H1 (cell line): ENCODE measurements at regions not wholly inside any gene's neighbourhood (a gene's known extent, or its start where the extent isn't known, plus 50 kb on each side); places are given as distances from the start of the nearest gene placed in this dataset.
A peak's percentile ranks its signal among the peaks of the same experiment; 100 is the strongest.

Experiments used
- CTCF ChIA-PET: fragments of 300-600 bp; sonication (Branson Sonifier 250); formaldehyde crosslinking; loops from one replicate; lab custom pipeline; 2021; ENCODE audit not compliant: partially characterized antibody; lab: Charles Lee
- POLR2A ChIA-PET: fragments of 300-600 bp; sonication (Branson Sonifier 250); formaldehyde crosslinking; loops from one replicate; lab custom pipeline; 2021; ENCODE audit warnings: inconsistent platforms; ENCODE audit not compliant: partially characterized antibody; lab: Charles Lee
- DNase-seq, 2 experiments: peaks; one replicate each; pipeline versions ENCODE4 v3.0.0 to v3.0.0-alpha.2; 2010 to 2022; ENCODE audit warnings: low spot score in 2 of 2, low read depth in 1 of 2, mixed read lengths in 1 of 2
- FAIRE-seq: peaks from 2 replicates; lab custom pipeline; 2011; peaks lifted over from hg19 to GRCh38; lab: Jason Lieb, UNC
- H2AFZ ChIP-seq: 2 replicates; pipeline ENCODE4 v1.8.1; 2012; ENCODE audit warnings: low read length, inconsistent platforms
- H2AK5ac ChIP-seq: 2 replicates; pipeline ENCODE4 v1.6.1; 2013; ENCODE audit warnings: low read depth, low read length
- H2BK120ac ChIP-seq: replicated peaks from 2 replicates; pipeline ENCODE3; 2013; ENCODE audit warnings: low read depth, low read length, inconsistent platforms
- H2BK12ac ChIP-seq: 2 replicates; pipeline ENCODE4 v1.6.1; 2013; ENCODE audit warnings: low read depth, low read length
- H2BK15ac ChIP-seq: 2 replicates; pipeline ENCODE4 v1.6.1; 2013; ENCODE audit warnings: low read length
- H2BK20ac ChIP-seq: 2 replicates; pipeline ENCODE4 v1.6.1; 2013; ENCODE audit warnings: low read length
- H2BK5ac ChIP-seq: 2 replicates; pipeline ENCODE4 v1.6.1; 2013; ENCODE audit warnings: low read depth, low read length
- H3K14ac ChIP-seq: 2 replicates; pipeline ENCODE4 v1.6.1; 2013; ENCODE audit warnings: inconsistent platforms; ENCODE audit not compliant: insufficient read length
- H3K18ac ChIP-seq: 2 replicates; pipeline ENCODE4 v1.6.1; 2013; ENCODE audit warnings: low read length; ENCODE audit errors: extremely low read depth
- H3K23ac ChIP-seq: 2 replicates; pipeline ENCODE4 v1.6.1; 2013; ENCODE audit warnings: inconsistent platforms; ENCODE audit not compliant: insufficient read length
- H3K23me2 ChIP-seq: 2 replicates; pipeline ENCODE4 v1.6.1; 2013; ENCODE audit warnings: low read depth, low read length
- H3K27ac ChIP-seq: 2 replicates; pipeline ENCODE4 v1.6.1; 2011; ENCODE audit warnings: low read depth, low read length, inconsistent platforms
- H3K27me3 ChIP-seq, 4 experiments: replicated peaks in 1 of 4; 1 replicate in 1 of 4; 2 replicates in 3 of 4; pipeline versions ENCODE4 v1.6.1 to v1.8.1; 2011 to 2013; ENCODE audit warnings: low read length in 3 of 4, mild to moderate bottlenecking in 3 of 4, inconsistent platforms in 2 of 4, mixed read lengths in 2 of 4, moderate library complexity in 1 of 4; ENCODE audit not compliant: control insufficient read depth in 3 of 4, insufficient read depth in 3 of 4; ENCODE audit errors: extremely low read depth in 1 of 4
- H3K36me3 ChIP-seq, 4 experiments: 2 replicates each; pipeline versions ENCODE4 v1.6.1 to v1.8.1; 2011 to 2013; ENCODE audit warnings: mild to moderate bottlenecking in 4 of 4, low read length in 3 of 4, moderate library complexity in 2 of 4, control low read depth in 1 of 4, inconsistent platforms in 1 of 4; ENCODE audit not compliant: insufficient read depth in 4 of 4, control insufficient read depth in 2 of 4
- H3K4ac ChIP-seq: replicated peaks from 2 replicates; pipeline ENCODE3; 2013; ENCODE audit warnings: low read length, low read depth, mixed read lengths, inconsistent platforms; ENCODE audit not compliant: insufficient read length
- H3K4me1 ChIP-seq, 4 experiments: replicated peaks in 1 of 4; 1 replicate in 1 of 4; 2 replicates in 3 of 4; pipeline versions ENCODE4 v1.6.1 to v1.8.1; 2011 to 2013; ENCODE audit warnings: low read length in 3 of 4, inconsistent platforms in 2 of 4, mixed read lengths in 1 of 4; ENCODE audit not compliant: insufficient read depth in 4 of 4, control insufficient read depth in 3 of 4
- H3K4me2 ChIP-seq, 2 experiments: 2 replicates each; pipeline versions ENCODE4 v1.6.1 to v1.8.1; 2011 to 2013; ENCODE audit warnings: low read depth in 2 of 2, low read length in 2 of 2, control low read depth in 1 of 2, inconsistent platforms in 1 of 2, mild to moderate bottlenecking in 1 of 2; ENCODE audit not compliant: insufficient read depth in 1 of 2
- H3K4me3 ChIP-seq, 4 experiments: fragments of 200-600, 300-600 bp in 1 of 4; sonication (generic), shearing (Covaris generic), sonication (Bioruptor Twin) in 1 of 4; 2 replicates each; pipeline versions ENCODE4 v1.5.1 to v1.8.1; 2011 to 2016; ENCODE audit warnings: low read length in 4 of 4, low read depth in 3 of 4, control low read depth in 2 of 4, inconsistent platforms in 2 of 4, mild to moderate bottlenecking in 2 of 4, mixed read lengths in 1 of 4, moderate library complexity in 1 of 4; ENCODE audit not compliant: insufficient read depth in 2 of 4; ENCODE audit errors: extremely low read depth in 1 of 4
- H3K56ac ChIP-seq: replicated peaks from 2 replicates; pipeline ENCODE3; 2013; ENCODE audit warnings: low read depth, mild to moderate bottlenecking, mixed read lengths, low read length, inconsistent platforms; ENCODE audit not compliant: insufficient read length
- H3K79me1 ChIP-seq: 2 replicates; pipeline ENCODE4 v1.6.1; 2013; ENCODE audit warnings: low read depth, low read length, control low read depth
- H3K79me2 ChIP-seq, 2 experiments: 2 replicates each; pipeline versions ENCODE4 v1.6.1 to v1.8.1; 2012 to 2013; ENCODE audit warnings: low read length in 2 of 2, mild to moderate bottlenecking in 2 of 2, inconsistent platforms in 1 of 2; ENCODE audit not compliant: insufficient read depth in 2 of 2, control insufficient read depth in 1 of 2
- H3K9ac ChIP-seq, 4 experiments: replicated peaks in 1 of 4; 1 replicate in 1 of 4; 2 replicates in 3 of 4; pipeline versions ENCODE4 v1.6.1 to v1.8.1; 2011 to 2013; ENCODE audit warnings: low read depth in 3 of 4, low read length in 3 of 4, control low read depth in 2 of 4, mild to moderate bottlenecking in 2 of 4, moderate library complexity in 2 of 4, inconsistent platforms in 1 of 4; ENCODE audit errors: extremely low read depth in 1 of 4
- H3K9me3 ChIP-seq, 2 experiments: 2 replicates each; pipeline versions ENCODE4 v1.6.1 to v1.8.1; 2012 to 2013; ENCODE audit warnings: mild to moderate bottlenecking in 2 of 2, moderate library complexity in 2 of 2, control low read depth in 1 of 2, inconsistent platforms in 1 of 2, low read depth in 1 of 2, low read length in 1 of 2, mixed read lengths in 1 of 2; ENCODE audit not compliant: insufficient read depth in 2 of 2
- H4K20me1 ChIP-seq, 2 experiments: replicated peaks in 1 of 2; 2 replicates each; pipeline versions ENCODE3 to v1.8.1; 2011 to 2013; ENCODE audit warnings: inconsistent platforms in 2 of 2, low read length in 2 of 2, mild to moderate bottlenecking in 1 of 2; ENCODE audit not compliant: insufficient read depth in 2 of 2, control insufficient read depth in 1 of 2
- H4K5ac ChIP-seq: 2 replicates; pipeline ENCODE4 v1.6.1; 2013; ENCODE audit warnings: low read length, low read depth, mixed read lengths, inconsistent platforms; ENCODE audit not compliant: insufficient read length
- H4K8ac ChIP-seq: 2 replicates; pipeline ENCODE4 v1.8.0; 2013; ENCODE audit warnings: mild to moderate bottlenecking, moderate library complexity, low read length, inconsistent platforms; ENCODE audit not compliant: insufficient read depth; ENCODE audit errors: extremely low read depth
- H4K91ac ChIP-seq: replicated peaks from 2 replicates; pipeline ENCODE3; 2013; ENCODE audit warnings: low read length, mixed read lengths, inconsistent platforms; ENCODE audit not compliant: insufficient read length
- EP300 ChIP-seq, 2 experiments: IDR thresholded peaks; 1 replicate in 1 of 2; 2 replicates in 1 of 2; pipeline ENCODE4 v1.6.1; 2011 to 2012; ENCODE audit warnings: low read depth in 2 of 2, low read length in 2 of 2, mild to moderate bottlenecking in 2 of 2, borderline replicate concordance in 1 of 2, inconsistent platforms in 1 of 2, moderate library complexity in 1 of 2
- KDM5A ChIP-seq: fragments of 200-600 bp; IDR thresholded peaks from 2 replicates; pipeline ENCODE4 v1.7.1; 2012; ENCODE audit warnings: mild to moderate bottlenecking, low read length, inconsistent platforms, mixed read lengths
- SP2 ChIP-seq: IDR thresholded peaks from 2 replicates; pipeline ENCODE4 v1.6.1; 2012; ENCODE audit warnings: mild to moderate bottlenecking, low read length, inconsistent platforms
- SP4 ChIP-seq: IDR thresholded peaks from 2 replicates; pipeline ENCODE4 v1.6.1; 2012; ENCODE audit warnings: low read length, inconsistent platforms
- SRF ChIP-seq: IDR thresholded peaks from 2 replicates; pipeline ENCODE4 v1.6.1; 2011; ENCODE audit warnings: mild to moderate bottlenecking, low read depth, low read length, moderate library complexity
- WGBS, 2 experiments: shearing (Covaris generic) in 1 of 2; methylation state at CpG; one replicate each; pipeline versions ENCODE4 v1.1.6 to v1.1.7; 2013 to 2015; ENCODE audit warnings: low lambda C conversion rate in 2 of 2, mixed read lengths in 2 of 2, inconsistent platforms in 1 of 2, low coverage in 1 of 2, missing lambda C conversion rate in 1 of 2; ENCODE audit not compliant: insufficient replicate concordance in 2 of 2, insufficient coverage in 1 of 2, insufficient read length in 1 of 2; ENCODE audit errors: extremely low coverage in 1 of 2, missing lambda C conversion rate in 1 of 2; 5-methylcytosine and 5-hydroxymethylcytosine counted together
- TF ChIP-seq, protein P1 (sequence below): IDR thresholded peaks from 2 replicates; pipeline ENCODE4 v1.6.1; 2012; ENCODE audit warnings: inconsistent platforms

DNA sequence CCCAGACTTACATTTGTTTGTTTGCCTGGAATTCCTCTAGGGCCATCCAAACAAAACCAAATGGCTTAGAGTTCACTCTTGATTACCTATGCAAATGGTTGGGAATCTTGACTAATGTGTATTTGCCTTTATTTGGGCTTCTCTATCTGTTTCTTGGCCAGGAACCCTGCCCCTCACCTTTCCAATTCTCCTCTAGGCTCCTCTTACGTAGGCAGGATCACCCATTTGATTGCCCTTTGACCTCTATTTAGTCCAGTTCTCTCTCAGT, 123.0 kb upstream of the DYRK2 start:
- H2BK120ac ChIP-seq, result no peak overlapping the region
- TF ChIP-seq KDM5A (no peak), SP4 (no peak), EP300 (IDR thresholded peaks at IDR 0.05; ENCODE audit: borderline replicate concordance in 1 of 2, low read depth in 2 of 2, low read length in 2 of 2) (no peak), SRF (peak; percentile 74), SP2 (no peak)
- TF ChIP-seq, protein P1, sequence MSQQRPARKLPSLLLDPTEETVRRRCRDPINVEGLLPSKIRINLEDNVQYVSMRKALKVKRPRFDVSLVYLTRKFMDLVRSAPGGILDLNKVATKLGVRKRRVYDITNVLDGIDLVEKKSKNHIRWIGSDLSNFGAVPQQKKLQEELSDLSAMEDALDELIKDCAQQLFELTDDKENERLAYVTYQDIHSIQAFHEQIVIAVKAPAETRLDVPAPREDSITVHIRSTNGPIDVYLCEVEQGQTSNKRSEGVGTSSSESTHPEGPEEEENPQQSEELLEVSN, result no peak
- no peak overlapping the region for H4K8ac ChIP-seq
- H2BK20ac ChIP-seq, result 0 out of 2 replicates have a peak overlapping the region, but pooled peaks have one; percentile 35
- POLR2A ChIA-PET, result interaction anchor here (0.7 to 1.6 kb wide), 2 partner anchors 64 to 124 kb away, joined by 3 to 4 read pairs; no protein-coding TSS in a partner anchor
- H3K23ac ChIP-seq, result no peak overlapping the region
- H3K4me3 ChIP-seq, result no peak overlapping the region
- CTCF ChIA-PET, result interaction anchor here (1.0 to 1.6 kb wide), 2 partner anchors 13 to 84 kb away, joined by 3 read pairs; no protein-coding TSS in a partner anchor
- WGBS, 2 experiments, result 67% methylated on average over 1 of the region's 1 CpG; no CpG with 5 or more reads in 1 of the 2 experiments
- no peak overlapping the region for H3K18ac ChIP-seq
- no peaks in the 10 kb centered on the region for H3K9me3 ChIP-seq
- H3K56ac ChIP-seq, result no peak overlapping the region
- H3K4me1 ChIP-seq, result peaks cover 6 to 13% (median 10%) of the 10 kb centered on the region in 4 experiments; a peak in 4 of 7 replicates
- H3K4ac ChIP-seq, result no peak overlapping the region
- H4K20me1 ChIP-seq, result no peaks in the 10 kb centered on the region
- no peak overlapping the region for H2BK15ac ChIP-seq
- H2AK5ac ChIP-seq, result no peak overlapping the region
- no peak overlapping the region for H2AFZ ChIP-seq
- no peak overlapping the region for H3K27ac ChIP-seq
- H3K23me2 ChIP-seq, result no peaks in the 10 kb centered on the region
- H3K9ac ChIP-seq, result no peak overlapping the region
- peak; percentile 60 for FAIRE-seq
- no peaks in the 10 kb centered on the region for H3K79me2 ChIP-seq
- no peak overlapping the region for H4K91ac ChIP-seq
- no peaks in the 10 kb centered on the region for H3K79me1 ChIP-seq
- H3K36me3 ChIP-seq, result no peaks in the 10 kb centered on the region
- no peak overlapping the region for H3K14ac ChIP-seq
- no peak overlapping the region; a peak in 1 of 4 replicates for H3K4me2 ChIP-seq
- peak in 1 of 2 experiments; percentile 21 for DNase-seq
- no peaks in the 10 kb centered on the region for H3K27me3 ChIP-seq
- 0 out of 2 replicates have a peak overlapping the region, but pooled peaks have one; percentile 47 for H2BK5ac ChIP-seq
- H4K5ac ChIP-seq, result no peak overlapping the region
- H2BK12ac ChIP-seq, result no peak overlapping the region
